GM12873 (cell line): ENCODE measurements at regions not wholly inside any gene's neighbourhood (a gene's known extent, or its start where the extent isn't known, plus 50 kb on each side); places are given as distances from the start of the nearest gene placed in this dataset.

Experiments used
- CTCF ChIP-seq: IDR thresholded peaks from 2 replicates; pipeline ENCODE4 v1.5.1; 2012; ENCODE audit warnings: low read depth, mild to moderate bottlenecking, moderate library complexity, low read length, control low read depth; ENCODE audit not compliant: insufficient read depth; ENCODE audit errors: missing control alignments

GRCh38 chr18:59059140-59059539, 80.5 kb upstream of the SEC11C start:
- no peak for TF ChIP-seq CTCF

- TF ChIP-seq CTCF, result no peak
Observed at GRCh38 chr18:59060551-59060950, 79.1 kb upstream of the SEC11C start.

GRCh38 chr18:59061914-59062642, 77.6 kb upstream of the SEC11C start:
- TF ChIP-seq CTCF, result no peak

GRCh38 chr18:59062643-59063006, 77.1 kb upstream of the SEC11C start:
- no peak for TF ChIP-seq CTCF

GRCh38 chr18:59063300-59063906, 76.3 kb upstream of the SEC11C start:
- no peak for TF ChIP-seq CTCF

- TF ChIP-seq CTCF, result no peak
Observed at GRCh38 chr18:59063912-59064311, 75.8 kb upstream of the SEC11C start.

- no peak for TF ChIP-seq CTCF
Observed at GRCh38 chr18:59065684-59066083, 74.0 kb upstream of the SEC11C start.
